ENCODE measurements at regions not wholly inside any gene's neighbourhood (a gene's known extent, or its start where the extent isn't known, plus 50 kb on each side); places are given as distances from the start of the nearest gene placed in this dataset.

- Histone ChIP-seq H3K9me2 (ENCODE audit: insufficient read depth, low read length) (no peaks in the 10 kb centered on the region), H3K9ac (ENCODE audit: low read length) (no peak overlapping the region), H3K9me3 (ENCODE audit: low read length) (no peaks in the 10 kb centered on the region), H3K27ac (ENCODE audit: low read length) (no peak overlapping the region), H3K4me3 (ENCODE audit: low read length) (no peak overlapping the region), H3F3A (ENCODE audit: insufficient read depth, low read length, poor library complexity, severe bottlenecking) (no peaks in the 10 kb centered on the region), H3K79me2 (replicated peaks; ENCODE audit: insufficient read depth, low read length) (no peaks in the 10 kb centered on the region), H3K4me2 (ENCODE audit: low read length) (no peak overlapping the region), H4K20me1 (ENCODE audit: insufficient read depth) (no peaks in the 10 kb centered on the region), H3K36me3 (ENCODE audit: insufficient read depth, low read length) (no peaks in the 10 kb centered on the region), H3K27me3 (ENCODE audit: insufficient read depth, low read depth, low read length) (no peaks in the 10 kb centered on the region), H2AFZ (ENCODE audit: low read depth, low read length) (no peak overlapping the region)
- no peak for TF ChIP-seq CTCF (IDR thresholded peaks at IDR 0.05; ENCODE audit: poor library complexity, severe bottlenecking)
- no peak for TF ChIP-seq REST (IDR thresholded peaks at IDR 0.05; ENCODE audit: borderline replicate concordance)
- no peak for TF ChIP-seq MXI1 (conservative IDR thresholded peaks at IDR 0.05; ENCODE audit: poor library complexity, severe bottlenecking)
- no peak for TF ChIP-seq POLR2AphosphoS5 (IDR thresholded peaks at IDR 0.05)
- no peak for TF ChIP-seq EP300 (conservative IDR thresholded peaks at IDR 0.05; ENCODE audit: poor library complexity, severe bottlenecking)
- TF ChIP-seq SMC3 (conservative IDR thresholded peaks at IDR 0.05; ENCODE audit: poor library complexity) = no peak
- no peak for TF ChIP-seq RAD21 (conservative IDR thresholded peaks at IDR 0.05)
- no peak for TF ChIP-seq TAF1 (IDR thresholded peaks at IDR 0.05; ENCODE audit: low read depth)
- TF ChIP-seq EZH2 (IDR thresholded peaks at IDR 0.05; ENCODE audit: borderline replicate concordance, insufficient read depth, low read length, poor library complexity, severe bottlenecking) = no peak
Observed at GRCh38 chr18:77833807-77834206, 584.2 kb downstream of the GALR1 start.

- Histone ChIP-seq H3K27me3 (ENCODE audit: insufficient read depth, low read depth, low read length) (no peaks in the 10 kb centered on the region), H3K27ac (ENCODE audit: low read length) (peak overlapping the region; percentile 50), H3K4me3 (ENCODE audit: low read length) (peak overlapping the region; percentile 55), H4K20me1 (ENCODE audit: insufficient read depth) (no peaks in the 10 kb centered on the region), H3K79me2 (replicated peaks; ENCODE audit: insufficient read depth, low read length) (no peaks in the 10 kb centered on the region), H3F3A (ENCODE audit: insufficient read depth, low read length, poor library complexity, severe bottlenecking) (no peaks in the 10 kb centered on the region), H3K4me2 (ENCODE audit: low read length) (peak overlapping the region; percentile 53), H3K36me3 (ENCODE audit: insufficient read depth, low read length) (no peaks in the 10 kb centered on the region), H2AFZ (ENCODE audit: low read depth, low read length) (no peak overlapping the region), H3K9me2 (ENCODE audit: insufficient read depth, low read length) (no peaks in the 10 kb centered on the region), H3K9ac (ENCODE audit: low read length) (peak overlapping the region; percentile 24), H3K9me3 (ENCODE audit: low read length) (no peaks in the 10 kb centered on the region)
- TF ChIP-seq EP300 (conservative IDR thresholded peaks at IDR 0.05; ENCODE audit: poor library complexity, severe bottlenecking) (peak; percentile 99), TAF1 (IDR thresholded peaks at IDR 0.05; ENCODE audit: low read depth) (no peak), RAD21 (conservative IDR thresholded peaks at IDR 0.05) (peak; percentile 36), POLR2AphosphoS5 (IDR thresholded peaks at IDR 0.05) (peak; percentile 99)
Observed at GRCh38 chr18:77851802-77852201, 602.2 kb downstream of the GALR1 start.

- Histone ChIP-seq H4K20me1 (ENCODE audit: insufficient read depth) (no peaks in the 10 kb centered on the region), H3F3A (ENCODE audit: insufficient read depth, low read length, poor library complexity, severe bottlenecking) (peaks cover 3% of the 10 kb centered on the region), H3K4me3 (ENCODE audit: low read length) (no peak overlapping the region), H3K36me3 (ENCODE audit: insufficient read depth, low read length) (no peaks in the 10 kb centered on the region), H3K9me3 (ENCODE audit: low read length) (no peaks in the 10 kb centered on the region), H3K27ac (ENCODE audit: low read length) (no peak overlapping the region), H2AFZ (ENCODE audit: low read depth, low read length) (no peak overlapping the region), H3K79me2 (replicated peaks; ENCODE audit: insufficient read depth, low read length) (no peaks in the 10 kb centered on the region), H3K4me2 (ENCODE audit: low read length) (no peak overlapping the region), H3K27me3 (ENCODE audit: insufficient read depth, low read depth, low read length) (no peaks in the 10 kb centered on the region), H3K9me2 (ENCODE audit: insufficient read depth, low read length) (no peaks in the 10 kb centered on the region), H3K9ac (ENCODE audit: low read length) (no peak overlapping the region)
- no peak for TF ChIP-seq REST (IDR thresholded peaks at IDR 0.05; ENCODE audit: borderline replicate concordance)
- no peak for TF ChIP-seq CTCF (IDR thresholded peaks at IDR 0.05; ENCODE audit: poor library complexity, severe bottlenecking)
- no peak for TF ChIP-seq TAF1 (IDR thresholded peaks at IDR 0.05; ENCODE audit: low read depth)
- TF ChIP-seq EP300 (conservative IDR thresholded peaks at IDR 0.05; ENCODE audit: poor library complexity, severe bottlenecking) = no peak
- no peak for TF ChIP-seq RAD21 (conservative IDR thresholded peaks at IDR 0.05)
- TF ChIP-seq MXI1 (conservative IDR thresholded peaks at IDR 0.05; ENCODE audit: poor library complexity, severe bottlenecking) = no peak
- no peak for TF ChIP-seq EZH2 (IDR thresholded peaks at IDR 0.05; ENCODE audit: borderline replicate concordance, insufficient read depth, low read length, poor library complexity, severe bottlenecking)
- TF ChIP-seq SMC3 (conservative IDR thresholded peaks at IDR 0.05; ENCODE audit: poor library complexity) = no peak
- TF ChIP-seq POLR2AphosphoS5 (IDR thresholded peaks at IDR 0.05) = no peak
Observed at GRCh38 chr18:77853859-77854258, 604.2 kb downstream of the GALR1 start.
